HUES48 (cell line): ENCODE measurements at regions not wholly inside any gene's neighbourhood (a gene's known extent, or its start where the extent isn't known, plus 50 kb on each side); places are given as distances from the start of the nearest gene placed in this dataset.

Experiments used
- H3K27ac ChIP-seq: one replicate; pipeline ENCODE4 v1.7.0; 2013; ENCODE audit warnings: low read depth, low read length, inconsistent platforms
- H3K27me3 ChIP-seq: 2 replicates; pipeline ENCODE4 v1.6.1; 2013; ENCODE audit warnings: mild to moderate bottlenecking, low read length; ENCODE audit not compliant: control insufficient read depth, insufficient read depth
- H3K36me3 ChIP-seq: 2 replicates; pipeline ENCODE4 v1.6.1; 2013; ENCODE audit warnings: low read length; ENCODE audit not compliant: control insufficient read depth, insufficient read depth
- H3K4me1 ChIP-seq: 2 replicates; pipeline ENCODE4 v1.6.1; 2013; ENCODE audit warnings: mild to moderate bottlenecking, low read length; ENCODE audit not compliant: control insufficient read depth, insufficient read depth
- H3K4me3 ChIP-seq: 2 replicates; pipeline ENCODE4 v1.5.1; 2013; ENCODE audit warnings: mild to moderate bottlenecking, low read depth, low read length
- H3K9ac ChIP-seq: 2 replicates; pipeline ENCODE4 v1.6.1; 2013; ENCODE audit warnings: mild to moderate bottlenecking, low read depth, low read length, moderate library complexity
- H3K9me3 ChIP-seq: 2 replicates; pipeline ENCODE4 v1.6.1; 2013; ENCODE audit warnings: low read length; ENCODE audit not compliant: control insufficient read depth, insufficient read depth

GRCh38 chr15:39478996-39479395 is 101.9 kb upstream of the THBS1 start:
- Histone ChIP-seq H3K4me3 (no peak overlapping the region), H3K9ac (no peak overlapping the region), H3K4me1 (no peaks in the 10 kb centered on the region), H3K36me3 (no peaks in the 10 kb centered on the region), H3K27me3 (no peaks in the 10 kb centered on the region), H3K27ac (no peak overlapping the region), H3K9me3 (no peaks in the 10 kb centered on the region)

DNA sequence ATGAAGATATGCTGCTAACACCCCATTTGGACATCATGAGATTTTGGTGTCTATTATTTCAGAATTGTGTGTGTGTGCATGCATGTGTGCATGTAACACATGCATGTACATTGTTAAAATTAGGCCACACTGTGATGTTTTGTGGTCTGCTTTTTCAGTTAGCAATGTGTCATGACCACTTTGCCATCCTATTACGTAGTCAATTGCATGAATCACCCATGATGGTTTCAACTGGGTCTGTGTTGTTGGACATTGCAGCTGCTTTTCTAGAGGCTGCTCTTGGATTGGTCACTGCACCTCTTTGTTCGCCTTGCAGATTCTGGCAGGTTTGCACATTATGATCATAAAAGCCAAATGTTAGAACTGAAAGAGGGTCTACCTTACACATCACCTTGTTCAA is 101.0 kb upstream of the THBS1 start:
- Histone ChIP-seq H3K9me3 (no peaks in the 10 kb centered on the region), H3K9ac (no peak overlapping the region), H3K36me3 (no peaks in the 10 kb centered on the region), H3K27me3 (no peaks in the 10 kb centered on the region), H3K4me3 (no peak overlapping the region), H3K4me1 (no peaks in the 10 kb centered on the region), H3K27ac (no peak overlapping the region)

GRCh38 chr15:39482459-39482858 is 98.4 kb upstream of the THBS1 start:
- H3K9ac ChIP-seq = no peak overlapping the region
- no peaks in the 10 kb centered on the region for H3K27me3 ChIP-seq
- no peak overlapping the region for H3K27ac ChIP-seq
- H3K9me3 ChIP-seq = no peaks in the 10 kb centered on the region
- no peak overlapping the region for H3K4me3 ChIP-seq
- no peaks in the 10 kb centered on the region for H3K36me3 ChIP-seq
- H3K4me1 ChIP-seq = no peaks in the 10 kb centered on the region

- H3K9me3 ChIP-seq = no peaks in the 10 kb centered on the region
- H3K36me3 ChIP-seq = no peaks in the 10 kb centered on the region
Measured at GRCh38 chr15:39486621-39487457, 94.0 kb upstream of the THBS1 start.

DNA sequence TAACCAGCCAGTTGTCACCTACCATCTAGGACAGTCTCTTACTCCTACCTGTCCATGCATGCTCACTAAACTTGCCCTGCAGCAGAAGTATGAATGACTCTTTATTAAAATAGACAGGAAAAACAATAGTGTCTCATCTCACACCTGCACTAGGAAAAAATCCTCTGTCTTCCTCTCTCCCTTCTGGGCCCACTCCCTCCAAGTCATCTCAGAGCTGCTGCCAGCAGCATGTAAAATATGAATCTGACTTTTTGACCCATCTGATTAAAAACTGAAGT is 93.5 kb upstream of the THBS1 start:
- Histone ChIP-seq H3K9me3 (no peaks in the 10 kb centered on the region), H3K9ac (no peak overlapping the region), H3K4me3 (no peak overlapping the region), H3K36me3 (no peaks in the 10 kb centered on the region), H3K4me1 (no peaks in the 10 kb centered on the region), H3K27ac (no peak overlapping the region), H3K27me3 (no peaks in the 10 kb centered on the region)

More at GRCh38 chr15:39486621-39487457, 94.0 kb upstream of the THBS1 start:
- Histone ChIP-seq H3K27me3 (no peaks in the 10 kb centered on the region), H3K9ac (no peak overlapping the region), H3K4me3 (no peak overlapping the region), H3K27ac (no peak overlapping the region), H3K4me1 (no peaks in the 10 kb centered on the region)

DNA sequence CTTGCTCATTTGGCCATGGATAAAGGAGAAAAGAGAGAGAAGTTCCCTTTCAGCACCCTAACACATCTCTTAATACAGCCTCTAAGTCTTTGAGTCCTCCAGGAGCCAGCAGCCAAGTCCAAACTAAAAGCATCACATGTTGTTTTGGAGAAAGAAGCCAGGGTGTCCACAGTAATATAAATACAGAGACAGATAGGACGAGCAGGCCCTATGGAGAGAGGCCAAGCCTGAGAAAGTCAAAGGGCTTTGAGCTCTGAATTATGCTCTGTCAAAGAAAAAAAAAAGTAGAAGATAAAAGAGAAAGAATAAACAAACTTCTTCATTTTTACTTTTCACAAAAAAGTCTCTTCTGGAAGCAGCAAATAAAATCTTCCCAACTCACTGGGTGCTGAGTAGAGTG is 92.4 kb upstream of the THBS1 start:
- Histone ChIP-seq H3K27me3 (no peaks in the 10 kb centered on the region), H3K36me3 (no peaks in the 10 kb centered on the region), H3K4me3 (no peak overlapping the region), H3K27ac (no peak overlapping the region), H3K9ac (no peak overlapping the region), H3K9me3 (no peaks in the 10 kb centered on the region), H3K4me1 (no peaks in the 10 kb centered on the region)

DNA sequence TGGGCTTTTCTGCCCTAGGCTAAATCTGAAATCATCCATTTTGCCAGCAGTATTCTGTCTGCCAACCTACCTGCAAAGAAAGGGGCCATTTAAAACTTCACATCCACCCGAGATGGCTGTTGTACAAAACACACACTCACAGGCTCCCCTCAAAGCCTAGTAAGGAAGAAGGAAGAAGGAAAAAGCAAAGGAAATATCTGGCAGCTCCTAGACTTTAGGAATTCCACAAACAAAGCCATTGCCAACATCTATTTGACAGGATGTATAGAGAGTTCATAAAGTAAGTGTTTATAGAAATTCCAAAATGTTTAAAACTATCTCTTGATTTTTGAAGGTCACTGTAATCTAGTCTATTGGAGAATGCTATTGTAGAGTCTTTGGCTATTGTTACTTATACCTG is 91.9 kb upstream of the THBS1 start:
- Histone ChIP-seq H3K36me3 (no peaks in the 10 kb centered on the region), H3K27me3 (no peaks in the 10 kb centered on the region), H3K9ac (no peak overlapping the region), H3K4me3 (no peak overlapping the region), H3K27ac (no peak overlapping the region), H3K9me3 (no peaks in the 10 kb centered on the region), H3K4me1 (no peaks in the 10 kb centered on the region)

DNA sequence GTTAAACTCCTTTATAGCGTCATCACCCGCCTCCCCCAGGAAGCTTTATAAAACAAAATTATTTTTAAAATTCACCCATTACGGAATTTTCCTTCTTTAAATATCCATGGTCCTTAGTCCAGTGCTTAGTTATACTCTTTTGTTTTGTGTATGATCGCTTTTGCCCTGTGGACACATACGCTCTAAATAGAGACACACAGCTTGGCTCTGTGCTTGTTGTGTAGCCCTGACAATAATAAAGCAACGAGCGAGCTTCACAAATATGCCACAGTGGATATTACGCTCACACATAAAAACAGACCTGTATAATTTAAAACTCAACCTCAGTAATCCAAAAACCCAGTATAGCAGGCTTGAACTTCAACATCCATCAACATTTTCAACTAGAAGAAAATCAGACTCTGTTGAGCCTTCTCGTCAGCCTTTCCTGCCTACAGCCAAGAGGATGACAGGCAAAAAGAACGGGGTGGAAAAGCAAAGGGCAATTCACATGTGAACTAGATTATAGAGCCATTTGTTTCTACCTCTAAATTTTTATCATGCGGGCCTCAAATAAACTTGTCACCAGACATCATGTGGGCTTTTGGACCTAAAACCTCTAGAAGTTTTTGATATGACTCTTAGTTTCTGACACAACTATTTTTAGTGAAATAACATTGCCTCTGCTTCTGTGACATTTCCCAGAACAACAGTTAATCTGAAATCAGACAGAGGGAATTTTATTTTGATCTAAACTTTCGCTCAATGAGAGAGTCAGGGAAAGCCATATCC is 89.6 kb upstream of the THBS1 start:
- no peaks in the 10 kb centered on the region for H3K9me3 ChIP-seq
- no peaks in the 10 kb centered on the region for H3K27me3 ChIP-seq
- H3K4me3 ChIP-seq = no peak overlapping the region
- no peak overlapping the region for H3K27ac ChIP-seq
- no peaks in the 10 kb centered on the region for H3K36me3 ChIP-seq
- H3K9ac ChIP-seq = no peak overlapping the region
- H3K4me1 ChIP-seq = no peaks in the 10 kb centered on the region

DNA sequence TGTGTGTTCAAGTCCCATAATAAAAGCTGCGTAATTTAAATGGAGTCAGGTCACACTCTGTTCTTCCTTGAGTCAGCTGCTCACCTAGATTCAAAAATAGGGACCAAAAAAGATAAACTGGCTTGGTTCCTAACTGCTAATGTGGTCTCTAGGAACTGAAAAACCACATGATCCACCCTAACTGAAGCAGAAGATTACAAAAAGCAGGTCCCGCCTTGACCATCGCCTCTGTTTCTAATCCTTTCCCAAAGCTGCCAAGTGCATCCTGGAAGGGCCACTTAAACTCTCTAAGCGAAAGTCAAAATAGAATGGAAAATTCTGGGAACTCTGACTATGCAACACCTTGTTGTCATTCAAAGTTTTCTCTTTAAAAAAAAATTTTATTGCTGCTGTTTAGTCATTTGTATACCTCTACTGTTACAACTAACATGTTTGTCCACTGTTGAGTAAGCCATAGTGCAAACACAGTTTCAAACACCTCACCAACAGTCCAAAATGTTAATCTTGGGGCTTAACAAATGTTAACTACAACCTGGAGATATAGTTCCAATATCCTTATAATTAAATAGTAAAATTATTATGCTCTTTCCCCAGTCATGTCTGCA is 88.9 kb upstream of the THBS1 start:
- Histone ChIP-seq H3K36me3 (no peaks in the 10 kb centered on the region), H3K9ac (no peak overlapping the region), H3K4me3 (no peak overlapping the region), H3K4me1 (no peaks in the 10 kb centered on the region), H3K9me3 (no peaks in the 10 kb centered on the region), H3K27me3 (no peaks in the 10 kb centered on the region), H3K27ac (no peak overlapping the region)

DNA sequence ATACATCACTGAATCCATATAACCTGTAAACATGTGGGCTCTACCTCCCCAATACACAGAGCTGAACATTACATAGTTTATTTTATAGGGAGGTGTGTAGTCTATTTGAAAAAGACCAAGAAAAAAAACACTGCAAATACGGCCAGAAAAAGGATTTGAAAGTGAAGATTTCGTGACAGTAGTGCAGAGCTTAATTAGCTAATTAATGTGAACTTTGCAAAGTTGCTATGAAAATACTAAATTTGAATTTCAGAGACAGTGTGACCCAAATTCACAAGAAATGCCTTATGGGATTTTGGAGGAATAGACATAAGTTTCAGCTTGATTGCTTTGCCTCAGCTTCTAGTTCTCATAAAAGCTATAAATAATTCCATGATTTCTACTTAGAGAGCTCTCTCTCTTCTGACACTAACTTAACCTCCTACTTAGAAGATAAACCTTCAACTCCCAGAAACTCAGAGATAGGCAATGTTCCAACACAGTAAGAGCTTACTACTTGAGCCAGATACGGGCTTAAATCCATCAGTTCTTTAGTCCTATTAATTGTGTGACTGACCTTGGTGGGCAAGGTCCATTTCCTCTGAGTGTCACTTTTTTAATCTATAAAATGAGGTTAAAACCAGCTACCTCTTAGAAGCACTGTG is 87.3 kb upstream of the THBS1 start:
- Histone ChIP-seq H3K27me3 (no peaks in the 10 kb centered on the region), H3K4me1 (no peaks in the 10 kb centered on the region), H3K36me3 (no peaks in the 10 kb centered on the region), H3K4me3 (no peak overlapping the region), H3K9me3 (no peaks in the 10 kb centered on the region), H3K9ac (no peak overlapping the region), H3K27ac (no peak overlapping the region)

DNA sequence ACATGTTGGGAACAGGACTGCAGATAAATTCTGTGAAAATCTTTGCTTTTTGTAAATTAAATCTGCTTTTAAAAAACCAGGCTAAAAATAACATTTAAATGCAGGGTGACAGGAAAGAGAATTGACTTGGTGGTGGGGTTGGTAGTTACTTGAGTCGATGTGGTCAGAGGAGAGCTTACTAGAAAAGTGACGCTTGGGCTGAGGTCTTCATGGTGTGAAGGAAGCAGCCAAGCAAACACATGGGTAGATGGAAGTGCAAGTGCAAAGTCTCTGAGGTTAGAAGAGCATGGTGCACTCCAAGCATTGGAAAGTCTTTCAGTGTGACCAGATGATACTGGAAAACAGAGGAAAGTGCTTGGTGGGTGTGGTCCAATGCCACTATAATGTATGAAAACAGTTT is 86.4 kb upstream of the THBS1 start:
- Histone ChIP-seq H3K36me3 (no peaks in the 10 kb centered on the region), H3K9ac (no peak overlapping the region), H3K9me3 (no peaks in the 10 kb centered on the region), H3K27ac (no peak overlapping the region), H3K4me1 (no peaks in the 10 kb centered on the region), H3K4me3 (no peak overlapping the region), H3K27me3 (no peaks in the 10 kb centered on the region)
